Parathyroid adenoma (tissue), 2 donors: ENCODE measurements at regions not wholly inside any gene's neighbourhood (a gene's known extent, or its start where the extent isn't known, plus 50 kb on each side); places are given as distances from the start of the nearest gene placed in this dataset.

Source experiments
- H2AFZ ChIP-seq: fragments of 300-600 bp; sonication (generic); one replicate; pipeline ENCODE4 v1.7.0; 2017; ENCODE audit warnings: antibody characterized with exemption, mild to moderate bottlenecking
- H3K27ac ChIP-seq: fragments of 300-600 bp; sonication (generic); one replicate; pipeline ENCODE4 v1.7.0; 2017
- H3K27me3 ChIP-seq: fragments of 300-600 bp; sonication (generic); one replicate; pipeline ENCODE4 v1.7.0; 2017; ENCODE audit warnings: low read length; ENCODE audit not compliant: control insufficient read depth, insufficient read depth
- H3K36me3 ChIP-seq: fragments of 300-600 bp; sonication (generic); one replicate; pipeline ENCODE4 v1.7.0; 2017; ENCODE audit warnings: low read length; ENCODE audit not compliant: control insufficient read depth, insufficient read depth
- H3K4me1 ChIP-seq: fragments of 300-600 bp; sonication (generic); one replicate; pipeline ENCODE4 v1.7.0; 2017; ENCODE audit warnings: control low read depth
- H3K4me2 ChIP-seq: fragments of 300-600 bp; sonication (generic); one replicate; pipeline ENCODE4 v1.7.0; 2017; ENCODE audit warnings: low read length
- H3K4me3 ChIP-seq: fragments of 300-600 bp; sonication (generic); one replicate; pipeline ENCODE4 v1.7.0; 2017; ENCODE audit warnings: low read depth, low read length
- H3K79me2 ChIP-seq: fragments of 300-600 bp; sonication (generic); one replicate; pipeline ENCODE4 v1.7.0; 2017; ENCODE audit warnings: control low read depth
- H3K9ac ChIP-seq: fragments of 300-600 bp; sonication (generic); one replicate; pipeline ENCODE4 v1.7.0; 2017; ENCODE audit warnings: mild to moderate bottlenecking
- H3K9me3 ChIP-seq: fragments of 300-600 bp; sonication (generic); one replicate; pipeline ENCODE4 v1.7.0; 2017; ENCODE audit warnings: low read length; ENCODE audit not compliant: control insufficient read depth
- CTCF ChIP-seq: fragments of 300-600 bp; sonication (generic); IDR thresholded peaks from one replicate; pipeline ENCODE4 v1.7.0; 2017; ENCODE audit warnings: antibody characterized with exemption, mild to moderate bottlenecking
- donor health status: primary hyperparathyroidism.

DNA sequence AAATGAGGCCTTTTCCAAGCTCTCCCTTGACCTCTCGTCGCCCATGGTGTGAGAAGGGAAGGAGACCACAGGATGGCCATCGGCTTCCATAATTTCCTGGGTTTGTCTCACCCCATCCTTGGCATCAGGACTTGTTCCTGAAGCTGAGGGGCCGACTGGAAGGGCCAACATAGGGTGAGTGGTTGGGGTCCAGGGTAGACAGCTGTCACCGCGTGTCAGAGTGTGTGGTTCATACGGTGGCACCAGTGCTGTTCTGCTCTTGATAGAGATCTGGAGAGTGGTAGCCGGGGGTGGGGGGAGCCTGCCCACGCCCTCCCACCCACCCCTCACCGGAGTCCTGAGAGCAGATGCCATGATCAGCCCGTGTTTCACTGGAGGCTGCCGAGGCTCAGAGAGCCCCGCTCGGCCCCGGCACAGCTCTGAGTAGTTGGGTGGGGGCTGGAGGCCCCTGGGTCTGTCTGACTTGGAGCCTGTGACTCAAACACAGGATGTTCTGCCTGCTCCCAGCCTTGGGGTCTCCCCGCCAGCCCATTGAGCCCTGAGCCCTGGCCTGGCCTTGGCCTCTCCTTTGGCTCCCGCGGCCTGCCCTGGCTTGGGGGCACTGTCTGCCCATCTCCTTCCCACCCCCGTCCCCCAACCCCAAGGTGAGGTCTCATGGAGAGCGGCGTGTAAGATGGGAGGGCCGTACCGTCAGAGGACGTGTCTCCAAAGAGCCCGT is 53.1 kb upstream of the IER5L start:
- TF ChIP-seq CTCF, result no peak
- no peak overlapping the region for H3K9ac ChIP-seq

DNA sequence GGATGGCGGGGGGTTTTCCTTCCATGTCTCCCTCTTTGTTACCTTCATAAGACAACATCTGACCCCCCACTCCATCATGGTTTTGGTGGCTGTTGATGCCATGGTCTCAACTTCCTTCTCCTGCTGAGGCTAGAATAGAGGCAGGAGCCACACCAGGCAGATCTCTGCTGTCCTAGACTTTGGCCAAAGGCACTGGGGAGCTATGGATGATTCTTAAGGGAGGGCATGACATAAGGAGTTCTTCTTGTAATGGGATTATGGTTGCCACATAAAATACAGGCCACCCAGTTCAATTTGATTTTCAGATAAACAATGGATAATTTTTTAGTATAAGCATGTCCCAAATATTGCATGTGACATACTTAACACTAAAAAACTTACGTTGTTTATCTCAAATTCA is 52.2 kb upstream of the IER5L start:
- Histone ChIP-seq H3K9ac (no peak overlapping the region), H3K79me2 (no peaks in the 10 kb centered on the region), H3K4me3 (no peak overlapping the region), H3K4me1 (no peaks in the 10 kb centered on the region), H3K9me3 (no peaks in the 10 kb centered on the region), H3K27me3 (no peaks in the 10 kb centered on the region), H3K4me2 (no peak overlapping the region), H3K27ac (no peak overlapping the region), H3K36me3 (no peaks in the 10 kb centered on the region), H2AFZ (no peak overlapping the region)
- TF ChIP-seq CTCF, result no peak

More for the DNA sequence above, 53.1 kb upstream of the IER5L start:
- no peaks in the 10 kb centered on the region for H3K4me1 ChIP-seq
- no peak overlapping the region for H3K27ac ChIP-seq
- no peak overlapping the region for H2AFZ ChIP-seq
- H3K4me3 ChIP-seq, result no peak overlapping the region
- no peaks in the 10 kb centered on the region for H3K79me2 ChIP-seq
- no peaks in the 10 kb centered on the region for H3K9me3 ChIP-seq
- no peak overlapping the region for H3K4me2 ChIP-seq
- no peaks in the 10 kb centered on the region for H3K36me3 ChIP-seq
- no peaks in the 10 kb centered on the region for H3K27me3 ChIP-seq
